Keratinocyte (primary cell): ENCODE measurements at regions not wholly inside any gene's neighbourhood (a gene's known extent, or its start where the extent isn't known, plus 50 kb on each side); places are given as distances from the start of the nearest gene placed in this dataset.

Source experiments
- CTCF ChIP-seq, 3 experiments: IDR thresholded peaks in 1 of 3; conservative IDR thresholded peaks in 1 of 3; optimal IDR thresholded peaks in 1 of 3; 2 replicates in 2 of 3; 3 replicates in 1 of 3; pipeline versions ENCODE3 to v1.5.1; 2011; ENCODE audit warnings: low read length in 3 of 3, mild to moderate bottlenecking in 3 of 3, moderate library complexity in 2 of 3, control low read depth in 1 of 3, inconsistent platforms in 1 of 3; ENCODE audit not compliant: insufficient read depth in 2 of 3; ENCODE audit errors: extremely low read depth in 1 of 3
- EZH2 ChIP-seq: IDR thresholded peaks from one replicate; pipeline ENCODE4 v1.6.1; 2012; ENCODE audit warnings: inconsistent platforms, mild to moderate bottlenecking, low read length, moderate library complexity

GRCh38 chr1:17922833-17923232 lies 167.7 kb downstream of the ACTL8 start:
- TF ChIP-seq CTCF (optimal IDR thresholded peaks at IDR 0.05 in 1 of 3, IDR thresholded peaks at IDR 0.05 in 1 of 3, conservative IDR thresholded peaks at IDR 0.05 in 1 of 3; ENCODE audit: extremely low read depth in 1 of 3, insufficient read depth in 2 of 3, low read length in 3 of 3) (peak; percentile 58 to 80 (median 58)), EZH2 (no peak)
